HEK293 (cell line): ENCODE measurements at regions not wholly inside any gene's neighbourhood (a gene's known extent, or its start where the extent isn't known, plus 50 kb on each side); places are given as distances from the start of the nearest gene placed in this dataset.

Experiments used
- CTCF ChIA-PET: fragments of 350-600 bp; formaldehyde crosslinking; extraction: SDS; loops from one replicate; lab custom pipeline; 2021; ENCODE audit warnings: antibody characterized with exemption; lab: Yijun Ruan, JAX
- POLR2A ChIA-PET: fragments of 300-600 bp; formaldehyde crosslinking; extraction: SDS; loops from one replicate; lab custom pipeline; 2020; ENCODE audit warnings: antibody characterized with exemption, inconsistent platforms; lab: Yijun Ruan, JAX
- H3K27ac ChIP-seq: fragments of 200-500 bp; sonication (Bioruptor generic); 2 replicates; pipeline ENCODE4 v1.5.1; 2014; ENCODE audit warnings: low read depth, low read length, control low read depth, inconsistent platforms; ENCODE audit errors: extremely low read depth
- H3K36me3 ChIP-seq, 2 experiments: fragments of 200-500 bp in 1 of 2; sonication (Bioruptor generic) in 1 of 2; 1 replicate in 1 of 2; 2 replicates in 1 of 2; pipeline ENCODE4 v1.5.1; 2014 to 2017; ENCODE audit warnings: inconsistent platforms in 2 of 2, low read length in 2 of 2; ENCODE audit not compliant: control insufficient read depth in 2 of 2, insufficient read depth in 1 of 2
- H3K4me1 ChIP-seq: fragments of 200-500 bp; sonication (Bioruptor generic); 2 replicates; pipeline ENCODE4 v1.5.1; 2014; ENCODE audit warnings: mild to moderate bottlenecking, low read length, inconsistent platforms; ENCODE audit not compliant: control insufficient read depth, insufficient read depth
- H3K4me3 ChIP-seq: 2 replicates; pipeline ENCODE4 v1.5.1; 2011; ENCODE audit warnings: low read depth, mild to moderate bottlenecking, control low read depth, low read length, moderate library complexity
- H3K9me3 ChIP-seq: fragments of 200-500 bp; sonication (Bioruptor generic); 2 replicates; pipeline ENCODE4 v1.5.1; 2014; ENCODE audit warnings: low read depth, low read length, inconsistent platforms; ENCODE audit not compliant: control insufficient read depth, insufficient read depth
- BCL6B ChIP-seq: fragments of 450-650 bp; formaldehyde crosslinking; IDR thresholded peaks from 2 replicates; pipeline ENCODE4 v1.5.1; 2017; ENCODE audit warnings: missing biosample characterization, missing genetic modification characterization
- IKZF3 ChIP-seq: fragments of 450-650 bp; IDR thresholded peaks from 2 replicates; pipeline ENCODE4 v1.5.0; 2018; ENCODE audit warnings: missing biosample characterization, mild to moderate bottlenecking, missing genetic modification characterization, moderate library complexity
- TSHZ1 ChIP-seq: fragments of 450-650 bp; formaldehyde crosslinking; IDR thresholded peaks from 2 replicates; pipeline ENCODE4 v1.5.1; 2016; ENCODE audit warnings: missing biosample characterization, missing genetic modification characterization, borderline replicate concordance
- ZFHX2 ChIP-seq: fragments of 450-650 bp; formaldehyde crosslinking; conservative IDR thresholded peaks from 2 replicates; pipeline ENCODE4 v1.5.1; 2016; ENCODE audit warnings: missing biosample characterization, missing genetic modification characterization
- ZFP37 ChIP-seq: fragments of 450-650 bp; formaldehyde crosslinking; IDR thresholded peaks from 2 replicates; pipeline ENCODE4 v1.5.1; 2016; ENCODE audit warnings: missing biosample characterization, missing genetic modification characterization
- ZNF140 ChIP-seq: fragments of 450-650 bp; formaldehyde crosslinking; IDR thresholded peaks from 2 replicates; pipeline ENCODE4 v1.5.1; 2016; ENCODE audit warnings: missing biosample characterization, missing genetic modification characterization
- ZNF174 ChIP-seq: fragments of 450-650 bp; formaldehyde crosslinking; IDR thresholded peaks from 2 replicates; pipeline ENCODE4 v1.5.0; 2017; ENCODE audit warnings: missing biosample characterization, mild to moderate bottlenecking, missing genetic modification characterization
- ZNF214 ChIP-seq: fragments of 450-650 bp; formaldehyde crosslinking; IDR thresholded peaks from 2 replicates; pipeline ENCODE4 v1.5.1; 2017; ENCODE audit warnings: missing biosample characterization, mild to moderate bottlenecking, missing genetic modification characterization, borderline replicate concordance
- ZNF398 ChIP-seq: fragments of 450-650 bp; formaldehyde crosslinking; IDR thresholded peaks from 2 replicates; pipeline ENCODE4 v1.5.1; 2017; ENCODE audit warnings: missing biosample characterization, missing genetic modification characterization
- ZNF404 ChIP-seq: fragments of 450-650 bp; formaldehyde crosslinking; IDR thresholded peaks from 2 replicates; pipeline ENCODE4 v1.5.1; 2017; ENCODE audit warnings: missing biosample characterization, missing genetic modification characterization
- ZNF530 ChIP-seq: fragments of 450-650 bp; formaldehyde crosslinking; IDR thresholded peaks from 2 replicates; pipeline ENCODE4 v1.5.1; 2016; ENCODE audit warnings: low read depth, missing biosample characterization, missing genetic modification characterization
- ZNF548 ChIP-seq: fragments of 450-650 bp; formaldehyde crosslinking; IDR thresholded peaks from 2 replicates; pipeline ENCODE4 v1.5.1; 2016; ENCODE audit warnings: missing biosample characterization, missing genetic modification characterization
- ZNF747 ChIP-seq: fragments of 450-650 bp; formaldehyde crosslinking; IDR thresholded peaks from 2 replicates; pipeline ENCODE4 v1.5.1; 2016; ENCODE audit warnings: missing biosample characterization, missing genetic modification characterization
- TF ChIP-seq, protein P1 (sequence below): fragments of 450-650 bp; formaldehyde crosslinking; IDR thresholded peaks from 2 replicates; pipeline ENCODE4 v1.5.1; 2016; ENCODE audit warnings: missing biosample characterization, missing genetic modification characterization
- TF ChIP-seq, protein P2 (sequence below): fragments of 450-650 bp; formaldehyde crosslinking; IDR thresholded peaks from 2 replicates; pipeline ENCODE4 v1.5.1; 2016; ENCODE audit warnings: missing biosample characterization, missing genetic modification characterization

- TF ChIP-seq ZNF398 (tag by site-specific recombination) (no peak), ZNF548 (tag by site-specific recombination) (no peak), ZFHX2 (tag by site-specific recombination) (no peak), BCL6B (tag by site-specific recombination) (no peak), ZNF530 (tag by site-specific recombination) (no peak), ZNF214 (tag by site-specific recombination) (no peak), ZNF747 (tag by site-specific recombination) (no peak), ZNF140 (no peak), ZNF404 (tag by site-specific recombination) (no peak), ZFP37 (tag by site-specific recombination) (no peak), ZNF174 (tag by site-specific recombination) (no peak), IKZF3 (no peak), TSHZ1 (tag by site-specific recombination) (no peak)
- TF ChIP-seq, protein P1, sequence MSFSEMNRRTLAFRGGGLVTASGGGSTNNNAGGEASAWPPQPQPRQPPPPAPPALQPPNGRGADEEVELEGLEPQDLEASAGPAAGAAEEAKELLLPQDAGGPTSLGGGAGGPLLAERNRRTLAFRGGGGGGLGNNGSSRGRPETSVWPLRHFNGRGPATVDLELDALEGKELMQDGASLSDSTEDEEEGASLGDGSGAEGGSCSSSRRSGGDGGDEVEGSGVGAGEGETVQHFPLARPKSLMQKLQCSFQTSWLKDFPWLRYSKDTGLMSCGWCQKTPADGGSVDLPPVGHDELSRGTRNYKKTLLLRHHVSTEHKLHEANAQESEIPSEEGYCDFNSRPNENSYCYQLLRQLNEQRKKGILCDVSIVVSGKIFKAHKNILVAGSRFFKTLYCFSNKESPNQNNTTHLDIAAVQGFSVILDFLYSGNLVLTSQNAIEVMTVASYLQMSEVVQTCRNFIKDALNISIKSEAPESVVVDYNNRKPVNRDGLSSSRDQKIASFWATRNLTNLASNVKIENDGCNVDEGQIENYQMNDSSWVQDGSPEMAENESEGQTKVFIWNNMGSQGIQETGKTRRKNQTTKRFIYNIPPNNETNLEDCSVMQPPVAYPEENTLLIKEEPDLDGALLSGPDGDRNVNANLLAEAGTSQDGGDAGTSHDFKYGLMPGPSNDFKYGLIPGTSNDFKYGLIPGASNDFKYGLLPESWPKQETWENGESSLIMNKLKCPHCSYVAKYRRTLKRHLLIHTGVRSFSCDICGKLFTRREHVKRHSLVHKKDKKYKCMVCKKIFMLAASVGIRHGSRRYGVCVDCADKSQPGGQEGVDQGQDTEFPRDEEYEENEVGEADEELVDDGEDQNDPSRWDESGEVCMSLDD (tag by site-specific recombination), result no peak
- TF ChIP-seq, protein P2, sequence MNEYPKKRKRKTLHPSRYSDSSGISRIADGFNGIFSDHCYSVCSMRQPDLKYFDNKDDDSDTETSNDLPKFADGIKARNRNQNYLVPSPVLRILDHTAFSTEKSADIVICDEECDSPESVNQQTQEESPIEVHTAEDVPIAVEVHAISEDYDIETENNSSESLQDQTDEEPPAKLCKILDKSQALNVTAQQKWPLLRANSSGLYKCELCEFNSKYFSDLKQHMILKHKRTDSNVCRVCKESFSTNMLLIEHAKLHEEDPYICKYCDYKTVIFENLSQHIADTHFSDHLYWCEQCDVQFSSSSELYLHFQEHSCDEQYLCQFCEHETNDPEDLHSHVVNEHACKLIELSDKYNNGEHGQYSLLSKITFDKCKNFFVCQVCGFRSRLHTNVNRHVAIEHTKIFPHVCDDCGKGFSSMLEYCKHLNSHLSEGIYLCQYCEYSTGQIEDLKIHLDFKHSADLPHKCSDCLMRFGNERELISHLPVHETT (tag by site-specific recombination), result no peak
- Histone ChIP-seq H3K4me3 (no peak overlapping the region), H3K27ac (no peak overlapping the region), H3K4me1 (no peaks in the 10 kb centered on the region), H3K36me3 (no peaks in the 10 kb centered on the region), H3K9me3 (no peaks in the 10 kb centered on the region)
- ChIA-PET CTCF (interaction anchor here (0.6 kb wide), 1 partner anchor 1426 kb away, joined by 3 read pairs; no protein-coding TSS in a partner anchor), POLR2A (no interaction called here)
Measured at GRCh38 chr20:52410182-52410647, 218.6 kb upstream of the ZFP64 start.
